Neutrophil (primary cell): ENCODE measurements at regions not wholly inside any gene's neighbourhood (a gene's known extent, or its start where the extent isn't known, plus 50 kb on each side); places are given as distances from the start of the nearest gene placed in this dataset.
"Not testable (repeated sequence)": the region's sequence is repeated elsewhere in the genome, so short reads cannot be mapped to it uniquely, and the experiment has no call there.

ENCODE experiments used
- H3K27ac ChIP-seq: fragments of 200-600 bp; sonication (generic); 2 replicates; pipeline ENCODE4 v1.5.1; 2016; ENCODE audit warnings: mild to moderate bottlenecking, moderate library complexity
- H3K27me3 ChIP-seq: fragments of 200-600 bp; sonication (generic); 2 replicates; pipeline ENCODE4 v1.6.0; 2016; ENCODE audit warnings: mild to moderate bottlenecking
- H3K36me3 ChIP-seq: fragments of 200-600 bp; sonication (generic); 2 replicates; pipeline ENCODE4 v1.5.1; 2017
- H3K4me1 ChIP-seq, 2 experiments: fragments of 200-600 bp in 1 of 2; sonication (generic) in 1 of 2; 1 replicate in 1 of 2; 2 replicates in 1 of 2; pipeline versions ENCODE4 v1.5.1 to v1.6.1; 2013 to 2016; ENCODE audit warnings: low read depth in 1 of 2, low read length in 1 of 2, mild to moderate bottlenecking in 1 of 2, moderate library complexity in 1 of 2; ENCODE audit not compliant: control insufficient read depth in 1 of 2, insufficient read depth in 1 of 2
- H3K4me3 ChIP-seq, 2 experiments: fragments of 200-600 bp in 1 of 2; sonication (generic) in 1 of 2; 1 replicate in 1 of 2; 2 replicates in 1 of 2; pipeline ENCODE4 v1.5.1; 2013 to 2016; ENCODE audit warnings: low read depth in 1 of 2, low read length in 1 of 2, mild to moderate bottlenecking in 1 of 2, moderate library complexity in 1 of 2
- H3K9me3 ChIP-seq: fragments of 200-600 bp; sonication (generic); 2 replicates; pipeline ENCODE4 v1.5.1; 2016
- CTCF ChIP-seq: fragments of 200-600 bp; sonication (generic); IDR thresholded peaks from 2 replicates; pipeline ENCODE4 v1.5.1; 2016; ENCODE audit warnings: antibody characterized with exemption

GRCh38 chr5:63089147-63089546 lies 510.5 kb downstream of the LRRC70 start:
- no peak for TF ChIP-seq CTCF

GRCh38 chr5:63085561-63085960 lies 506.9 kb downstream of the LRRC70 start:
- H3K4me3 ChIP-seq: no peak overlapping the region
- H3K9me3 ChIP-seq: no peaks in the 10 kb centered on the region
- H3K27me3 ChIP-seq: no peaks in the 10 kb centered on the region
- no peaks in the 10 kb centered on the region for H3K4me1 ChIP-seq
- no peaks in the 10 kb centered on the region for H3K36me3 ChIP-seq
- TF ChIP-seq CTCF: no peak
- H3K27ac ChIP-seq: no peak overlapping the region

More at GRCh38 chr5:63089147-63089546, 510.5 kb downstream of the LRRC70 start:
- no peak overlapping the region for H3K27ac ChIP-seq
- H3K36me3 ChIP-seq: no peaks in the 10 kb centered on the region
- no peaks in the 10 kb centered on the region for H3K9me3 ChIP-seq
- H3K4me3 ChIP-seq: no peak overlapping the region
- no peaks in the 10 kb centered on the region for H3K27me3 ChIP-seq
- no peaks in the 10 kb centered on the region for H3K4me1 ChIP-seq

GRCh38 chr5:63083689-63084088 lies 505.1 kb downstream of the LRRC70 start:
- not testable (repeated sequence) for H3K27ac ChIP-seq, H3K27me3 ChIP-seq, H3K9me3 ChIP-seq, H3K36me3 ChIP-seq, H3K4me3 ChIP-seq, H3K4me1 ChIP-seq

GRCh38 chr5:63081402-63081801 lies 502.8 kb downstream of the LRRC70 start:
- Histone ChIP-seq H3K27ac (no peak overlapping the region), H3K4me1 (no peaks in the 10 kb centered on the region), H3K9me3 (no peaks in the 10 kb centered on the region), H3K4me3 (no peak overlapping the region), H3K36me3 (no peaks in the 10 kb centered on the region), H3K27me3 (no peaks in the 10 kb centered on the region)
- no peak for TF ChIP-seq CTCF

GRCh38 chr5:63070001-63070400 lies 491.4 kb downstream of the LRRC70 start:
- no peaks in the 10 kb centered on the region for H3K9me3 ChIP-seq
- no peak overlapping the region for H3K4me3 ChIP-seq

GRCh38 chr5:63055421-63055820 lies 476.8 kb downstream of the LRRC70 start:
- H3K4me3 ChIP-seq: no peak overlapping the region
- no peak for TF ChIP-seq CTCF
- no peak overlapping the region for H3K27ac ChIP-seq
- H3K27me3 ChIP-seq: no peaks in the 10 kb centered on the region
- no peaks in the 10 kb centered on the region for H3K9me3 ChIP-seq
- H3K36me3 ChIP-seq: no peaks in the 10 kb centered on the region
- H3K4me1 ChIP-seq: no peaks in the 10 kb centered on the region

More at GRCh38 chr5:63070001-63070400, 491.4 kb downstream of the LRRC70 start:
- Histone ChIP-seq H3K36me3 (no peaks in the 10 kb centered on the region), H3K4me1 (no peaks in the 10 kb centered on the region), H3K27ac (no peak overlapping the region), H3K27me3 (no peaks in the 10 kb centered on the region)
- TF ChIP-seq CTCF: no peak
